ENCODE measurements at regions not wholly inside any gene's neighbourhood (a gene's known extent, or its start where the extent isn't known, plus 50 kb on each side); places are given as distances from the start of the nearest gene placed in this dataset.

DNA sequence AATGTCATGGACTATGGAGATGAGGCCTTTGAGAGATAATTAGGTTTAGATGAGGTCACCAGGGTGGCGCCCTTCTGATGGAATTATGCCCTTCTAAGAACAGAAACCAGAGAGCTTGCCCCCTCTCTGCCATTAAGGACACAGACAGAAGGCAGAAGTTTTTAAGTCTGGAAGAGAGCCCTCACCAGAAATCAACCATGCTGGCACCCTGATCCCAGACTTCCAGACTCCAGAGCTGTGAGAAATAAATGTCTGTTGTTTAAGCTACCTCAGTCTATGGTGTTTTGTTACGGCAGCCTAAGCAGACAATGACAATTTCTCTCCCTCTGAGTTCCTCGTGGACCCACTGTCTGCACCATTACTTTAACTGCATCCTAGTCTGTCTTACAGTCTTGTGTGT, 382.0 kb downstream of the GXYLT1 start:
- no peak for DNase-seq (ENCODE audit: low read depth)

DNA sequence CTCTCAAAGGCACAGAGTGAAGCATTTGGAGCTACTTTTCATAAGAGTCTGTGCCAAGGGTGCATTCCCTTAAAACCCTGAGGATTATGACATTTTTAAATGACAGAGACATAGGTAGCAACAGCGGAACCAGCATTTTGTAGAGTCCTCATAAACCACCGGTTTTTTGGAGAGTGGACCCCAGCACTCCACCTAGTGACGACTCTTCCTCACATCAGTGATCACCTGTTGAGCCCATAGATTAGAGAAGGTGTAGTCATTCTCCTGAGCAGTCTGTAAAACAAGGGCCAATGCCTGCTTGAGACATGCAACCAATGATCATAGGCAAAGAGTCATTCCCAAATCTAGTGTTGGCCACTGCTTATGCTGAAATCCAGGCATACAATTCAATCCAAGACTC, 399.1 kb downstream of the GXYLT1 start:
- DNase-seq (ENCODE audit: low read depth): no peak

DNA sequence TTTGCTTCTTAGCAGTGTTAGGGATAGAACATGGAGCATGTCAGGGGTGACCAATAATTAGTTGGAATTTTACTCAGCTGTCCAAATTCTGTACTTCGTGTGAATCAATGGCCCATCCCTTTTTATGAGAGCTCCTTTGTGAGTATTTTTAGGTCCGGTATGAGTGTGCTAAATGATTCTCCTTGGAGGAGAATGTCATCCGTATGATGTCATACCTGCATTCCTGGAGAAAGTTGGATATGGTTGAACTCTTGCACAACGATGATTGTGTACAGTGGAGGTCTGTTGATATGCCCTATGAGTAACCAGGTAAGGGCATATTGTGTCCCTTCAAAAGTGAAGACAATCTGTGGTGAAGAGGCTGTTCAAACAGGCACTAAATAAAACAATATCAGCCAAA, 400.8 kb downstream of the GXYLT1 start:
- no peak for DNase-seq (ENCODE audit: low read depth)

DNA sequence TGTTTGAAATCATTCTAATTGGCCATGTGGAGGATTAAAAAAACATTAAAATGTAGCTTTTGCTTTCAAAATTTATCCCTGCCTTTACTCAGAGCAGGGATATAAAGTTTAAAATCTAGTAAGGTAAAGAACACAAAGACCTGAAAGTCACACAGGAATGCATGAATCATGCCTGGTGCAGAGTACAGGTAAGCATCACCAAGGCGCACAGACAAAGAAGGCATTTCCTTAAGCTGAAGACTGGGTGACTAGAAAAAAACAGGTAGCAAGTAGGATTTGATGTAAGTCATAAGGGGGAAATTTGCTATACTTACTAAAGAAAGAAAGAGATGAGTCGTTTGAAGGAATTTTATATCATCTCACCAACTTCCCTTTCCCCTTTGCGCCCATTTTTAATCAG, 405.6 kb downstream of the GXYLT1 start:
- DNase-seq (ENCODE audit: low read depth): no peak

DNA sequence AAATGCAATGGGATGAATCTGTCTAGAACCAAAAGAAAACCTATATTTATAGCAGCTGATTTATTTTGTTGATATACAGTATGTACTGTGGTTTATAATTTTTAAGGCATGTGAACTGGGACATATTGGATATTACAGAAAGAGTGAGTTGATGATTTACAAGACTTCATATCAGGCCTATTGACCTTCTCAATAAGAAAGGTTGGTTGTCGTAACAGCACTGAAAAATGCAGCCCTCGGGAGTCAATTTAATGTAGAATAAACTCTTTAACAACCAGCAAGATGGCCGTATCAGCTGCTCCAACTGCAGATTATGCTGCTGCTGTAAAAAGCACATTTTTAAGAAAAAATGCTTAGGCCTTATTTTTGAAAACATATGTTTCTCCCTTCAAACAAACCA, 407.3 kb downstream of the GXYLT1 start:
- no peak for DNase-seq (ENCODE audit: low read depth)

DNA sequence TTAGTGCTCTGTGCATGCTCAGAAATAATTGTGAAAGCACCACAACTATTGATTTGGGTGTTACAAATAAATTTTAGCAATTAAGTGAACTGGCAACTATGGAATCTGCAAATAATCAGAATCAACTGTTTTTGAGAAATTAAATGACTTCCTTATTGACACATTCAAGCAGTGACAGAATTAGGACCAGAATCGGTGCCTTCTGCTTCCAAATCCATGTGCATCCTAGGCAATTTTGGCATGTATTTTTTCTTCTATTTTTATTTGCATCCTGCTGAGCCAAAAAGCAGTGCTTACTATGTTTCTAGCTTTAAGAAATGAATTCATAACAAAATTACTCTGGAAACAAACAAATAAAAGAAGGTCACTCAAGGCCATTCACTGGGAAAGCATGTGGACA, 408.2 kb downstream of the GXYLT1 start:
- no peak for DNase-seq (ENCODE audit: low read depth)

DNA sequence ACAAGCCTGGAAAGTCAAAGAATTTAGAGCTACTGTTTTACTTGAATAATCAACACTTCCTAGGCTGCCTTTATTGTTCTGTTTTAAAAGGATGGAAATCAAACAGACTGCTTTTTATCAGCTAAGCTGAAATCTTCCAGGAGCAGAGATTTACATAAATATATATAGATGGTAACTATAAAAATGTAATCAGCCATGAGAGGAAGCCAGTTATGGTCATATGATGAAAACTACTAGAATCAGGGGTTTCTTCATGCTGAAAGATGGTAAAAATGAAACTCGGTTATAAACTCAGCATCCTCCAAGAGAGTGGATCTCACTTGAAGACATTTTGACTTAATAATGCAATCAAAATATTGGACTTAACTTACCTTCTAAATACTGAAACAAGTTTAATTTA, 413.0 kb downstream of the GXYLT1 start:
- DNase-seq (ENCODE audit: low read depth): no peak

DNA sequence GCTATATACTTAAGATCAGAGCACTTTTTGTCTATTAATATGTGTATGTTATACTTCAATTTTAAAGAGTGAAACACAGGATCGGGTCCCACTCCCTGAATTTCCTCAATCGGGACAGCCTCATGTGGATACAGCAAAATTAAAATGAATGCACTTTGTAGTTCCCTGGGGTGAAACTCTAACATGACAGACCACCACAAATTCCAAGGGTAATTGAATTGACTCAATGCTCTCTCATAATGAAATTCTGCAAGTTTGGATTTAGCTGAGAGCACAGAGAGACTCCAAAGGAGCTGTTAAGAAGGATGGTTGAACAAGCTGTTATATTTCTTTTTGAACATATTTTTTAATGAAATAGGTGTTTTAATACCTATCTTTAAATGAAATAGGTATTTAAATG, 413.6 kb downstream of the GXYLT1 start:
- DNase-seq (ENCODE audit: low read depth): no peak

DNA sequence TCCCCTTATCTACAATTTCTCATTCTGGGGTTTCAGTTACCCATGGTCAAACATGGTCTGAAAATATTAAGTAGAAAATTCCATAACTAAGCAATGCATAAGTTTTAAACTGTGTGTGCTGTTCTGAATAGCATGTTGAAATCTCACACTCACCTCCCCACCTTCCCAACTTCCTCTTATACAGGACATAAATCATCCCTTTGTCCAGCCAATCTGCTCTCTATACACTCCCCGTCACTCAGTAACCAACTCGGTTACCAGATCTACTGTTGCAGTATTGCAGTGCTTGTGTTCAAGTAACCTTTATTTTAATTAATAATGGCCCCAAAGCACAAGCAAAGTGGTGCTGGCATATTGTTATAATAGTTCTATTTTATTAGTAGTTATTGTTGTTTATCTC, 420.5 kb downstream of the GXYLT1 start:
- no peak for DNase-seq (ENCODE audit: low read depth)

DNA sequence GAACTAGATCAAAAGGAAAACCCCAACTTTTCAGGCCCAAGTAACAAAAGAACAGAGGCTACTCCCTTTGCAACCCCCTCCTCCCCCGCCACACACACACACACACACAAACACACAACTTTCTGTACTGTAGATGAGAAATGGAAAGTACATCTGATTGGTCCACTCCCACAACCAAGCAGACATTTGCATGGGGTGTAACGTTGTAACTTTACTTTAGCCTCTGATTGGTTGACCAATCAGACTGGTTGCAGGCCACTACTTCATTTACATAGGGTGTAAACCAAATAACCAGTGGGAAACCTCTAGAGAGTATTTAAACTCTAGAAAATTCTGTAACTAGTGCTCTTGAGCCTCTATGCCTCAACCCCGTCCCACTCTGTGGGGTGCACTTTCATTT, 425.5 kb downstream of the GXYLT1 start:
- no peak for DNase-seq (ENCODE audit: low read depth)

DNA sequence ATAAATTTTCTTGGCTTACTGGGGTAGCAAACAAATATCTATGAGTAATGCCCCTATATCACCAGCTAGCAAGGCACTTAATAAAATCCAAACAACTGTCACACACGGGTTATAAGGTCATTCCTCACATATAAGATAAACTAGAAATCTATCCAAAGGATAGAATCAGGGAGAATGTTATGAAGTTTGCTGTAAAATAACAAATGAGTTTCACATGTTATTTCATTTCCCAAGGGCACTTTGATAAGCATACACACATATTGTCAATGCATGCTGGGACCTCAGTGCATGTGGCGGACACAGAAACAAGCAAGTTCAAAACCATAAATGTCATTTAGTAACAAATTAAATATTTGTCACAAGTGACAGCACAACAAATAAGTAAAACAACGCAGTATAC, 429.4 kb downstream of the GXYLT1 start:
- no peak for DNase-seq (ENCODE audit: low read depth)

DNA sequence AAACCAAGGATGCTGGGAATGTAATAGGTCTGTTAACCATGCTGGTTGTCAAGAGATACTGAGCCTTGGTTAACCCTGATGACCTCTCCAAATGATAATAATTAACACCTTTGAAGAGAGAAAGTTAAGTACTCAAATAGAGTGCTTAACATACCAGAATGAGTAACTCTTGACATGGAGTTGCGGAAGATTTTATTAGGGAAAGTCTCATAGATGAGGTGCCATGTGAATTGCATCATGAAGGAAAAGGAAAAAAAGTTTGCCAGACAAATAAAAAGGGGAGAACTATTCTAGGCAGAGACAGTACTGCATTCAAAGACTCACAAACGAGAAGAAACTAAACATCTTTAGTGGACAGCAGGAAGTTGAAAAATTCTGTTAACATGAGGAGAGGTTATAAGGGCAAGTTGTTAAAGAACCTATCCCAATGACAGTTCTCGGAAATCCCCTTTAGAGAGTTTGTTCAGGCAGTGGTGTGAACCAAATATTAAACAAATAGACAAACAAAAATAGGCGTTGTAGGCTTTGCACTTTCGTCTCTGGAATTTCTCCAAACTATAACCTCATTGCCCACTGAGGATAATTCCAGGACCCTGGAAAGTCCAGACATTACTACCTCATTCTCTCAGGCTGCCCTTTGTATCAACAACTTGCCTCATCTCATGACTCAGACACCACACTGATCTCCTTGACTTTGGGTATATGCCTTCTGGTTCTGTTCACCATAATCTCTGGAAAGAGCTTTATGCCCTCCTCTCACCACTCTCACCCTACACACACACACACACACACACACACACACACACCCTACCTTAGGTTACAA, 435.0 kb downstream of the GXYLT1 start:
- DNase-seq (ENCODE audit: low read depth): no peak

DNA sequence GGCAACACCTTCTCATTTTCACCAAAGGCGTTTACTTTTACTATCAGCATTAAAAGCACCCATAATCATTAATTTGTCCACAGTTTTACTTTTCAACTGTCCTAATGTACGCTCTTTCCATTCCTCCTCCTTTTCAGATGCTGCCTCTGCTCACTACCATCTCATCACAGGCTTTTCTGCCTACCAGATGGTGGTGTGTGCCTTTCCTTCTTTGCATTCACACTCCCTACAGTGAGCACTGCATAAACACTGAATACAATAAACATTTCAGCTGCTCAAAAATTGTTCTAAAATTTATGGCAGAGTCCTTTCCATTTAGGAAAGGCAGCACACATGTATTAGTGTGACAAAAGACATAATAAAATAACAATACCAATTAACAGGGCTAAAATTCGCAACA, 435.7 kb downstream of the GXYLT1 start:
- no peak for DNase-seq (ENCODE audit: low read depth)

DNA sequence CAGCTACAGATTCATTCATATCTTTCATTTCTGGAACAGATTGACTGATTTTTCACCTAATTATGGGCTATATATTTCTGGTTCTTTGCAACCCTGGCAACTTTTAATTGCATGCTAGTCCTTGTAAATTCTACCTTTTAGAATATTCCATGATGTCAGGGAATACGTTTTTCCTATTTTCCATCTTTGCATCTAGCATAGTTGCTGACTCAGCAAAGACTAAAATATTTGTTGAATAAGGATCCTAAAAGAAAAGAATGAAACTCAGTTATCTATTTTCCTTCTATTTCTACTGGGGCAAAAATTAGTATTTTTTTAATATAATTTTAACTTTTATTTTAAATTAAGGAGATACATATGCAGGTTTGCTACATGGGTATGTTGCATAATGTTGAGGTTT, 438.3 kb downstream of the GXYLT1 start:
- no peak for DNase-seq (ENCODE audit: low read depth)

DNA sequence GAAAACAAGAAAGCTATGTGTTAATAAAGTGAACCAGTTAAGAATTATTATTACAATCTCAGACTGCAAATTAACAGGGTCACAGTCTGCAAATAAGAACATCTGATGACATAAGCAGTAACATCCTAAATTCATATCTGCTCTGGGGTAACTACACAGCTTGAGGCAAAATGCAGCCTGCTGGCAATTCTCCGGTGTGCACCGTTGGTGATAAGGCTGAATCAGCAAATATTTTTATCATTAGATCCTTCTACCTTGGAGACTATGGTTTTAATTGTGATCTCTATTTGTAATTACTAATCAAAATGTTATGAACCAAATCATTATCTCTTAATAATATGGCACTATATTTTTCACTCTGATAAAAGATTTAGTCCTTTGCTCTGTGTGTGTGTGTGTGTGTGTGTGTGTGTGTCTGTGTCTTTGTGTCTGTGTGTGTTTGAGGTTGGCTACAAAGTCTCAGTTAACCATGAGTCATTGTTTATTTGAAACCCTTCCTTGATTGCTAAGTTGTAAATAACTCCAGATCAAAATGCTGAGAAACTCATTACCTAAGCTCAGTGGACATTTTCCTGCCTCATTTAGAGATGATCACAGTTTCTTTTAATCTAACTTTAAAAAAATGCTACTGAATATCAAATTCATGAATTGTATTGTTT, 442.6 kb downstream of the GXYLT1 start:
- no peak for DNase-seq (ENCODE audit: low read depth)

DNA sequence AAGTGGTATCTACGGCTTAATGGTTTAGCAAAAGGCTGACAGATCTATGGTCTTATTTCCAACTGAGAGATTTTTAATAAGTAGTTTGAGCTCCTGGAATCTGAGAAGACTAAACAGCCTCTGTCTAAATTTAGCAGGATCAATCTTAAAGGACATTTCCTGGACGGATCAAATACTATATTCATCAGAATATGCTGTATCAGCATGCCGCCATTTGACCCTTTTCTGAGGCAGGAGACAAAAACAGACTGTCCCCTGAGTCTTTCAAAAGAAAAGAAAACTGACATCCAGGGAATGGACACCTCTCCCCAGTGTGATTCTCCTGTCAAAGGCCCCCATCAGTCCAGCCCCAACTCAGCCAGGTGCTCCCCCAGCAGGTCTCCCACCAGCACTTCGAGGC, 443.7 kb downstream of the GXYLT1 start:
- DNase-seq (ENCODE audit: low read depth): no peak

DNA sequence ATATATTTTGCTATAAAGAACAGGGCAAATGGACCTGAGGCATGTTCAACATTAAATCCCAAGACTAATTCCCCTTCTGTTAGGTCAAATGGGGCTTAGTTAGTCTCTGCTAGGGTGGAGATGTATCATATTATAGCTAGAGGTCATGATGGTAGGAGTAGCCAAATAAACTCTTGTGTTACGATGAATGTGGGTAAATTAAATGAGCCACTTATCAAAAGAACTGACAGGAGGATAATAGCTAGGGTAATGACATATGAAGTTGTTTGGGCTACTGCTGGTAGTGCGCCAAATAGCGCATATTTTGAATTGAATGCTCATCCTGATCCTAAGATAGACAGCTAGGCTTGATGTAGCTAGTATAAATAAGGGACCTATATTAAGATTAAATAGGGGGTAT, 445.0 kb downstream of the GXYLT1 start:
- no peak for DNase-seq (ENCODE audit: low read depth)

DNA sequence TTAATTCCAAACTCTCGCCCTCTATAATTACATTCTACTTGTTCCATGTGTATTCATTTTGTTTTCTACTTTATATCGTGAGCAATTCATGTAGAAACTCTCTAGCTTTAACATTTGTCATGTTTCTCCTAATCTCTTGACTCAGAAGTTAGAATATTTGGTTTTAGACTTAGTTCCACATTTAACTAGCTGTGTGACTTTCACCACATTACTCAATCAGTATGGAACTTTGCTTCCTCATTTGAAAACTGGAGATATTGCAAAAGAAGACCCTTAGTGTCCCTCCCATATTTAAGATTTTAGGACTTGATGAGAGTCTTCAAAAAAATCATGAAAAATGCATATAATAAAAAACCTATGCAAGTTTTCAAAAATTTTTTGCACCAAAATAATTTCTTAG, 447.5 kb downstream of the GXYLT1 start:
- DNase-seq (ENCODE audit: low read depth): no peak

DNA sequence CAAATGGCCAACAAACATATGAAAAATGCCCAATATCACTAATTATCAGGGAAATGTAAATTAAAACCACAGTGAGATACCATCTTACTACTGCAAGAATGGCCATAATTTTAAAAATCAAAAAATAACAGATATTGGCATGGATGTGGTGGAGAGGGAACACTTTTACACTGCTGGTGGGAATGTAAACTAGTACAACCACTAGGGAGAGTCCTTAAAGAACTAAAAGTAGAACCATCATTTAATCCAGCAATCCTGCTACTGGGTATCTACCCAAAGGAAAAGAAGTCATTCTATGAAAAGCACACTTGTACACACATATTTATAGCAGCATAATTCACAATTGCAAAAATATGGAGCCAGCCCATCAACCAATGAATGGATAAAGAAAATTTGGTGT, 459.7 kb downstream of the GXYLT1 start:
- DNase-seq (ENCODE audit: low read depth): no peak

DNA sequence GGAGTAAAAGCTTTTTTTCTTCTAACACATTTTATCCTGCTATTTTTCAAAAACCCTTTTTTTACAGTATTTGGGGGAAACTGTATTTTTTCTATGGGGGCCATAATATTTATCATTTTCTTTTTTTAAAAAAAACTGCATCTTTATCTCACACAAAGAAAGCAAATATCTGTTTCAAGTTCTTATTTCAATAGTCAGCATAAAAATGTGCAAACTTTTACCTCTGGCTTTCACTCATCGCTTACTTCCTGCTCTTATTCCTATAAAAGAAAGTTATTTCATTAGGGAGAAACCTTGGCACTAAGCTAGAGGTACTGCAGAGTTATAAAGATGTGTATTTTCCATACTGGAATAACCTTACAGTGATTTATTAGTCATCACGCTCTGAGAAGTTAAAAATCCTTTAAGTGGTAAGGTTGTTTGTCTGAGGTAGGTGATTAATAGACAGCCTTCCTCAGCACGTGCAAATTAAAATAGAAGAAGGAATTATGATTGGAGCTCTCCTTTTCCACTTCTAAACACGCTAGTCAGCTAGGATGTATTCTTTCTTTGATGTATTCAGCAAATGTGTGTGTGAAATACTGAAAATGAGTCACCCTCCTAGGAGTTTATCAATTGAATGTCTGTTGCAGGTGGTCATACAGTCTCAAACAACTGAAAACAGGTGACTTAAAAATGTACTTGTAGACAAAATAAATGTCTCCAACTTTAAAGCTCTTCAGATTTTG, 461.0 kb downstream of the GXYLT1 start:
- DNase-seq (ENCODE audit: low read depth): no peak

DNA sequence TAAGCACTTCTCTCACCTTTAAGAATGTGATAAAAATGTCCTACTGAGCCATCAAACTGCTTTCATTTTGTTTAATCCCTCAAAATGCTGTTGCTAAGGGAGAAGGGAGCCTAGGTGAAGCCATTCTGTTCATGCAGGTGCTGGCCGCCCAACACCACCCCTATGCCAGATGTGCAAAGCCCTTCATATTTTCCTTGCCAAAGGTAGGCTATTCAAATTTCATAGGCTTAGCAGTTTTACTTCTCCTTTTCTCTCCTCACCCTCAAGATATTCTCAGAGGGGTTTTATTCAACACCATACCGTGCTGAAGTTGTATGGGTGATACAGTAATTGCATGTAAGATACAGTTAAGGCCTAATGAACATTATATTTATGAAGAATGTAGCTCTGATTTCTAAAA, 461.7 kb downstream of the GXYLT1 start:
- no peak for DNase-seq (ENCODE audit: low read depth)

DNA sequence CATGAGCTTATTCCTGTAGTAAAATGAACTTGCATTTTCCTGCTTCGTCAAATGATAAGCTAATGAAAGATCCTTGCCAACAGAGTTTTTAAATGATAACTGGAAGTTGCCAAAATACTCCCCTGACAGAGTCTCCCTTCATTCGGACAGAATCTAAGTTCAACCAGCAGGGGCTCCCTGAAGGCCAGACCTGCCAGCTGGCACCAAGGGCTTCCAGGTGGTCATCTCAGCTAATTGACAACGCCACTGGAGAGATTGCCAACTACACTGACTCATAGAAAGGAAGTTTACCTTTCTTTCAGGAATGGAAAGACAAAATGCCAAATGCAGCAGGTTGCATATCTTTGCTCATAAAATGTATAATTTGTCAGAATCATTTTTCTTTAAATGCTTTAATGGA, 462.8 kb downstream of the GXYLT1 start:
- DNase-seq (ENCODE audit: low read depth): no peak

DNA sequence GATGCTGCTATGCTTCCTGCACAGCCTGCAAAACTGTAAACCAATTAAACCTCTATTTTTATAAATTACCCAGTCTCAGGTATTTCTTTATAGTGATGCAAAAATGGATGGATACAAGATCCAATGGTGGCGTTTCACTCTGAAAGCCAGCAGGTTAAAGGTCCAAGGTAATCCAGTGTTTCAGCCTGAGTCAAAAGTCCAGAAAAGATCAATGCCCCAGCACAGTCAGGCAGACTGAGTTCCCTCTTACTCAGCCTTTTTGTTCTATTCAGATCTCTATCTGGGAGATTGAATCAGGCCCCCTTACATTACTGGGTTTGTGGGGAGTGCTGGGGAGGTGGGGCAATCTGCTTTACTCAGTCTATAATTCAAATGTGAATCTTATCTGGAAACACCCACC, 464.5 kb downstream of the GXYLT1 start:
- DNase-seq (ENCODE audit: low read depth): no peak

All from stromal cell of bone marrow (primary cell).